Hepatocyte (in vitro differentiated cells): ENCODE measurements at regions not wholly inside any gene's neighbourhood (a gene's known extent, or its start where the extent isn't known, plus 50 kb on each side); places are given as distances from the start of the nearest gene placed in this dataset.

ENCODE experiments used
- CTCF ChIP-seq: fragments of 200-600 bp; sonication (generic); IDR thresholded peaks from 2 replicates; pipeline ENCODE4 v1.5.1; 2016; ENCODE audit warnings: antibody characterized with exemption, mild to moderate bottlenecking; ENCODE audit not compliant: poor library complexity
- EZH2 ChIP-seq: fragments of 200-600 bp; sonication (generic); IDR thresholded peaks from 2 replicates; pipeline ENCODE4 v1.6.1; 2016; ENCODE audit warnings: antibody characterized with exemption, mild to moderate bottlenecking, borderline replicate concordance
- EZH2phosphoT487 ChIP-seq: fragments of 200-600 bp; sonication (generic); IDR thresholded peaks from one replicate; pipeline ENCODE4 v1.6.1; 2018; ENCODE audit warnings: antibody characterized with exemption, mild to moderate bottlenecking, low read depth, moderate library complexity; ENCODE audit not compliant: unreplicated experiment, severe bottlenecking

GRCh38 chr7:52323202-52323746 lies 712.2 kb upstream of the POM121L12 start:
- TF ChIP-seq EZH2phosphoT487, result no peak
- no peak for TF ChIP-seq CTCF
- TF ChIP-seq EZH2, result no peak
